NB4 (cell line): ENCODE measurements at regions not wholly inside any gene's neighbourhood (a gene's known extent, or its start where the extent isn't known, plus 50 kb on each side); places are given as distances from the start of the nearest gene placed in this dataset.
A peak's percentile ranks its signal among the peaks of the same experiment; 100 is the strongest.

Experiments
- DNase-seq: peaks from one replicate; pipeline ENCODE4 v3.0.0; 2010; ENCODE audit warnings: low read depth
- H3K4me3 ChIP-seq: one replicate; pipeline ENCODE4 v1.5.1; 2011; ENCODE audit warnings: mild to moderate bottlenecking, low read depth, low read length, moderate library complexity
- MYC ChIP-seq: IDR thresholded peaks from 2 replicates; pipeline ENCODE4 v1.6.1; 2011; ENCODE audit warnings: low read depth, low read length
- POLR2A ChIP-seq: IDR thresholded peaks from 2 replicates; pipeline ENCODE4 v1.6.1; 2011; ENCODE audit warnings: mild to moderate bottlenecking; ENCODE audit not compliant: insufficient read length; ENCODE audit errors: extremely low read depth
- TF ChIP-seq, protein P1 (sequence below): IDR thresholded peaks from one replicate; pipeline ENCODE4 v1.5.1; 2012; ENCODE audit warnings: low read depth, low read length
- TF ChIP-seq, protein P2 (sequence below): IDR thresholded peaks from 2 replicates; pipeline ENCODE4 v1.6.1; 2011; ENCODE audit warnings: low read depth, low read length

DNA sequence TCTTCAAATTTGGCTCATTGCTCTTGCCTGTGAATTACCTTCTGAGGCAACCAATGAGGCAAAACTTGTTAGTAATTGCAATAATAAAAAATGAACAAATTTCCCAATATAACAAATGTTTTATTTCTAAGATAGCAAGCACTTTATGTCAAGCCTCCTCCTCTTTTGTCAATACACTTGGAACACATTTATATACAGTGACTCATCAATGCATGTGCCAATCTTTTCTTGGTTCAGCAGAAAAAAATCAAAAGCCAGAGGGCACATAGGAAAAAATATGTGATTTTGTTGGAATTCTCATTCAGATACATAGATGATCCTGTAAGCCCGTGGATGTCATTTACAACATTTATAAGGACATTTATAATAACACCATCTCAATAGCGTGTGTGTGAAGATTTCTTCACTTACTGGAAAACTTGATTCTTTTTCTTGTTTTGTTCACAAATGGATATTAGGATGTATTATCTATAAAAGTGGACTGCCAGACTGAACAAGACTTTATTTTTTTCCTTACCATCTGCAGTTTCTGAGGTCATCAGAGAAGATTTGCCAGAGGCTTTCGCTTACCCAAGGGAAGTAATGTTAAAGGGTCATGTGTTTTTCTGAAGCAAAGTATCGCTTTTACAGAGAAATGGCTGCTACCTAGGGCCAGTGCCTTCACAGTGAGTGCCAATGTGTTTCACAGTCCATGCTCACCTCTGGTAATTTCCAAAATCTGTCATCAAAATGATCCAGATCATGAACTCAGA, 645.7 kb upstream of the PTBP2 start:
- no peak for DNase-seq
- H3K4me3 ChIP-seq = no peak overlapping the region

DNA sequence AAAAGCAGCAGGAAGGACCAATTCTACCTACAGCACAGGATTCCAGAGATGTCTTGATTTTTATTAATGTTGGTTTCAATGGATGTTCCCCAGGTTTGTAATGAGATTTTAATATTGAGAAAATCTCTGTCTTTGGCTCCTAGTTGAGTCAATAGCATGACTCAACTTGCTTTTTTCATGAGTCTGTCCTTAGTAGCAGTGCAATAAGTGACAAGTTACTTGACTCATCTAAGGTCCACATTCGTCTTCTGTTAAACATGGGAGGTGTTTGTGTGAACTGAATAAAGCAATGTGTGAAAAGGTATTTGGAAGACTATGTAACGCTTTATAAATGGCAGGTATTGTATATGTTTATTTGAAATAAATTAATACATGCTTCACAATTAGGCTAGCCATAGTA, 645.0 kb upstream of the PTBP2 start:
- TF ChIP-seq MYC (no peak), POLR2A (no peak)
- TF ChIP-seq, protein P1, sequence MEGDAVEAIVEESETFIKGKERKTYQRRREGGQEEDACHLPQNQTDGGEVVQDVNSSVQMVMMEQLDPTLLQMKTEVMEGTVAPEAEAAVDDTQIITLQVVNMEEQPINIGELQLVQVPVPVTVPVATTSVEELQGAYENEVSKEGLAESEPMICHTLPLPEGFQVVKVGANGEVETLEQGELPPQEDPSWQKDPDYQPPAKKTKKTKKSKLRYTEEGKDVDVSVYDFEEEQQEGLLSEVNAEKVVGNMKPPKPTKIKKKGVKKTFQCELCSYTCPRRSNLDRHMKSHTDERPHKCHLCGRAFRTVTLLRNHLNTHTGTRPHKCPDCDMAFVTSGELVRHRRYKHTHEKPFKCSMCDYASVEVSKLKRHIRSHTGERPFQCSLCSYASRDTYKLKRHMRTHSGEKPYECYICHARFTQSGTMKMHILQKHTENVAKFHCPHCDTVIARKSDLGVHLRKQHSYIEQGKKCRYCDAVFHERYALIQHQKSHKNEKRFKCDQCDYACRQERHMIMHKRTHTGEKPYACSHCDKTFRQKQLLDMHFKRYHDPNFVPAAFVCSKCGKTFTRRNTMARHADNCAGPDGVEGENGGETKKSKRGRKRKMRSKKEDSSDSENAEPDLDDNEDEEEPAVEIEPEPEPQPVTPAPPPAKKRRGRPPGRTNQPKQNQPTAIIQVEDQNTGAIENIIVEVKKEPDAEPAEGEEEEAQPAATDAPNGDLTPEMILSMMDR = no peak
- TF ChIP-seq, protein P2, sequence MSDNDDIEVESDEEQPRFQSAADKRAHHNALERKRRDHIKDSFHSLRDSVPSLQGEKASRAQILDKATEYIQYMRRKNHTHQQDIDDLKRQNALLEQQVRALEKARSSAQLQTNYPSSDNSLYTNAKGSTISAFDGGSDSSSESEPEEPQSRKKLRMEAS = no peak
- DNase-seq = no peak

More for the DNA sequence above, 645.7 kb upstream of the PTBP2 start:
- TF ChIP-seq MYC (no peak), POLR2A (no peak)
- TF ChIP-seq, protein P1 = no peak
- TF ChIP-seq, protein P2 = no peak

GRCh38 chr1:96079581-96079980, 642.0 kb upstream of the PTBP2 start:
- no peak overlapping the region for H3K4me3 ChIP-seq
- TF ChIP-seq, protein P2 = no peak
- TF ChIP-seq MYC = no peak
- TF ChIP-seq, protein P1 = no peak
- TF ChIP-seq POLR2A = no peak
- DNase-seq = no peak

More for the DNA sequence above, 645.0 kb upstream of the PTBP2 start:
- H3K4me3 ChIP-seq = no peak overlapping the region

DNA sequence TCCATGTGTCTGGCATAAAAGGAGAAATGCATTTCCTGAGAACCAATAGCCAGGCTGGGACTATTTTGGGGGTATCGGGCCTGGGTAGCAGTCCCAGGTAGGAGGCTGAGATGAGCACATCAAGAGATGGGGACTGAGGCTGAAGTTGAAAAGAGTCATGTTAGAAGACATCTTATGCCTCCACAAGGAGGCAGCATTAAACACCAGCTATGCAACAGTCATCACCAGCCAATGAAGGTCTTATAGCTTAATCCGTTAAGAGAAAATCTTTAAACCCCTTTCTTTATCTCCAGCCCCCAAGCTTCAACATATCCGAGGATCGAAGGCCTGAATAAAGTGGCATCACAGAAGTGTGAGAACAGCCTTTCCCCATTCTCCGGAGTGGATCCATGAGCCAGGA, 640.7 kb upstream of the PTBP2 start:
- TF ChIP-seq, protein P1 = peak; percentile 26
- TF ChIP-seq, protein P2 = no peak
- DNase-seq = peak; percentile 17
- no peak overlapping the region for H3K4me3 ChIP-seq

- no peak for DNase-seq
- no peak for TF ChIP-seq MYC
- TF ChIP-seq, protein P2 = no peak
- TF ChIP-seq POLR2A = no peak
- no peak overlapping the region for H3K4me3 ChIP-seq
These were observed 633.9 kb upstream of the PTBP2 start for GRCh38 chr1:96087719-96088118.

- no peak for DNase-seq
- no peak for TF ChIP-seq MYC
- no peak for TF ChIP-seq POLR2A
- TF ChIP-seq, protein P1 = no peak
- TF ChIP-seq, protein P2 = no peak
- H3K4me3 ChIP-seq = no peak overlapping the region
These were observed 631.5 kb upstream of the PTBP2 start for GRCh38 chr1:96090134-96090533.
